Parathyroid adenoma (tissue), 2 donors: ENCODE measurements at regions not wholly inside any gene's neighbourhood (a gene's known extent, or its start where the extent isn't known, plus 50 kb on each side); places are given as distances from the start of the nearest gene placed in this dataset.
"Not testable (repeated sequence)": the region's sequence is repeated elsewhere in the genome, so short reads cannot be mapped to it uniquely, and the experiment has no call there.

ENCODE experiments used
- H2AFZ ChIP-seq: fragments of 300-600 bp; sonication (generic); one replicate; pipeline ENCODE4 v1.7.0; 2017; ENCODE audit warnings: antibody characterized with exemption, mild to moderate bottlenecking
- H3K27ac ChIP-seq: fragments of 300-600 bp; sonication (generic); one replicate; pipeline ENCODE4 v1.7.0; 2017
- H3K27me3 ChIP-seq: fragments of 300-600 bp; sonication (generic); one replicate; pipeline ENCODE4 v1.7.0; 2017; ENCODE audit warnings: low read length; ENCODE audit not compliant: control insufficient read depth, insufficient read depth
- H3K36me3 ChIP-seq: fragments of 300-600 bp; sonication (generic); one replicate; pipeline ENCODE4 v1.7.0; 2017; ENCODE audit warnings: low read length; ENCODE audit not compliant: control insufficient read depth, insufficient read depth
- H3K4me1 ChIP-seq: fragments of 300-600 bp; sonication (generic); one replicate; pipeline ENCODE4 v1.7.0; 2017; ENCODE audit warnings: control low read depth
- H3K4me2 ChIP-seq: fragments of 300-600 bp; sonication (generic); one replicate; pipeline ENCODE4 v1.7.0; 2017; ENCODE audit warnings: low read length
- H3K4me3 ChIP-seq: fragments of 300-600 bp; sonication (generic); one replicate; pipeline ENCODE4 v1.7.0; 2017; ENCODE audit warnings: low read depth, low read length
- H3K79me2 ChIP-seq: fragments of 300-600 bp; sonication (generic); one replicate; pipeline ENCODE4 v1.7.0; 2017; ENCODE audit warnings: control low read depth
- H3K9ac ChIP-seq: fragments of 300-600 bp; sonication (generic); one replicate; pipeline ENCODE4 v1.7.0; 2017; ENCODE audit warnings: mild to moderate bottlenecking
- H3K9me3 ChIP-seq: fragments of 300-600 bp; sonication (generic); one replicate; pipeline ENCODE4 v1.7.0; 2017; ENCODE audit warnings: low read length; ENCODE audit not compliant: control insufficient read depth
- CTCF ChIP-seq: fragments of 300-600 bp; sonication (generic); IDR thresholded peaks from one replicate; pipeline ENCODE4 v1.7.0; 2017; ENCODE audit warnings: antibody characterized with exemption, mild to moderate bottlenecking
- donor health status: primary hyperparathyroidism.

- no peaks in the 10 kb centered on the region for H3K79me2 ChIP-seq
- no peak overlapping the region for H3K9ac ChIP-seq
- no peaks in the 10 kb centered on the region for H3K9me3 ChIP-seq
- H3K4me2 ChIP-seq: no peak overlapping the region
- H3K4me3 ChIP-seq: no peak overlapping the region
- no peaks in the 10 kb centered on the region for H3K4me1 ChIP-seq
- H3K36me3 ChIP-seq: no peaks in the 10 kb centered on the region
- TF ChIP-seq CTCF: no peak
- no peaks in the 10 kb centered on the region for H3K27me3 ChIP-seq
- no peak overlapping the region for H3K27ac ChIP-seq
- no peak overlapping the region for H2AFZ ChIP-seq
Observed at GRCh38 chr5:34553581-34553980, 102.5 kb upstream of the RAI14 start.

- Histone ChIP-seq H3K9me3 (no peaks in the 10 kb centered on the region), H3K36me3 (no peaks in the 10 kb centered on the region), H3K4me1 (no peaks in the 10 kb centered on the region), H3K79me2 (no peaks in the 10 kb centered on the region), H3K27me3 (no peaks in the 10 kb centered on the region), H3K4me2 (no peak overlapping the region), H3K9ac (no peak overlapping the region), H3K4me3 (no peak overlapping the region), H3K27ac (no peak overlapping the region), H2AFZ (no peak overlapping the region)
- no peak for TF ChIP-seq CTCF
Observed at GRCh38 chr5:34554641-34555040, 101.5 kb upstream of the RAI14 start.

- Histone ChIP-seq H3K4me3 (no peak overlapping the region), H3K9ac (no peak overlapping the region), H3K9me3 (no peaks in the 10 kb centered on the region), H3K36me3 (no peaks in the 10 kb centered on the region), H3K4me2 (no peak overlapping the region), H3K27ac (no peak overlapping the region), H3K27me3 (no peaks in the 10 kb centered on the region), H3K4me1 (no peaks in the 10 kb centered on the region), H3K79me2 (no peaks in the 10 kb centered on the region), H2AFZ (no peak overlapping the region)
- TF ChIP-seq CTCF: no peak
Observed at GRCh38 chr5:34555699-34556508, 100.2 kb upstream of the RAI14 start.

GRCh38 chr5:34556509-34556782 lies 99.7 kb upstream of the RAI14 start:
- Histone ChIP-seq H3K9ac (no peak overlapping the region), H3K9me3 (no peaks in the 10 kb centered on the region), H3K79me2 (no peaks in the 10 kb centered on the region), H2AFZ (no peak overlapping the region), H3K27ac (no peak overlapping the region), H3K4me1 (no peaks in the 10 kb centered on the region), H3K4me2 (no peak overlapping the region), H3K4me3 (no peak overlapping the region), H3K36me3 (no peaks in the 10 kb centered on the region), H3K27me3 (no peaks in the 10 kb centered on the region)
- TF ChIP-seq CTCF: no peak

GRCh38 chr5:34561581-34561980 lies 94.5 kb upstream of the RAI14 start:
- H3K4me1 ChIP-seq, H3K4me3 ChIP-seq, H3K36me3 ChIP-seq, H2AFZ ChIP-seq, H3K27ac ChIP-seq, H3K27me3 ChIP-seq, H3K79me2 ChIP-seq, H3K9ac ChIP-seq, H3K4me2 ChIP-seq, H3K9me3 ChIP-seq: not testable (repeated sequence)
